HG03045 (cell line): ENCODE measurements at regions not wholly inside any gene's neighbourhood (a gene's known extent, or its start where the extent isn't known, plus 50 kb on each side); places are given as distances from the start of the nearest gene placed in this dataset.

Experiments used
- ATAC-seq: cut with Tn5 transposase; IDR thresholded peaks from one replicate; pipeline ENCODE4 v1.9.1; 2021; ENCODE audit warnings: mild to moderate bottlenecking, moderate library complexity; ENCODE audit not compliant: unreplicated experiment

- no peak for ATAC-seq
Observed at GRCh38 chr2:109070290-109070689, 58.7 kb upstream of the SH3RF3 start.

GRCh38 chr2:109069331-109070194, 59.4 kb upstream of the SH3RF3 start:
- no peak for ATAC-seq

- no peak for ATAC-seq
Observed at GRCh38 chr2:109068811-109069210, 60.2 kb upstream of the SH3RF3 start.

- no peak for ATAC-seq
Observed at GRCh38 chr2:109067631-109068125, 61.3 kb upstream of the SH3RF3 start.

GRCh38 chr2:109066917-109067597, 61.9 kb upstream of the SH3RF3 start:
- ATAC-seq, result no peak

GRCh38 chr2:109066501-109066900, 62.5 kb upstream of the SH3RF3 start:
- ATAC-seq, result no peak

- no peak for ATAC-seq
Observed at GRCh38 chr2:109065391-109065734, 63.6 kb upstream of the SH3RF3 start.

- ATAC-seq, result no peak
Observed at GRCh38 chr2:109064660-109065390, 64.2 kb upstream of the SH3RF3 start.

GRCh38 chr2:109062859-109063700, 65.9 kb upstream of the SH3RF3 start:
- no peak for ATAC-seq

GRCh38 chr2:109062145-109062858, 66.7 kb upstream of the SH3RF3 start:
- no peak for ATAC-seq

GRCh38 chr2:109061736-109062135, 67.3 kb upstream of the SH3RF3 start:
- ATAC-seq, result no peak

- no peak for ATAC-seq
Observed at GRCh38 chr2:109060496-109060895, 68.5 kb upstream of the SH3RF3 start.

GRCh38 chr2:109059474-109060165, 69.4 kb upstream of the SH3RF3 start:
- ATAC-seq, result no peak

GRCh38 chr2:109058802-109059201, 69.8 kb upstream of the EDAR start:
- ATAC-seq, result no peak

- no peak for ATAC-seq
Observed at GRCh38 chr2:109058191-109058632, 69.2 kb upstream of the EDAR start.

- no peak for ATAC-seq
Observed at GRCh38 chr2:109057686-109058085, 68.7 kb upstream of the EDAR start.

GRCh38 chr2:109055435-109055834, 66.4 kb upstream of the EDAR start:
- no peak for ATAC-seq

GRCh38 chr2:109054865-109055264, 65.8 kb upstream of the EDAR start:
- no peak for ATAC-seq

GRCh38 chr2:109053716-109054115, 64.7 kb upstream of the EDAR start:
- ATAC-seq, result no peak
